Upper lobe of left lung (tissue), 4 donors: ENCODE measurements at regions not wholly inside any gene's neighbourhood (a gene's known extent, or its start where the extent isn't known, plus 50 kb on each side); places are given as distances from the start of the nearest gene placed in this dataset.

ENCODE experiments used
- EP300 ChIP-seq, 4 donors: sonication (generic); formaldehyde crosslinking; IDR thresholded peaks; one replicate each; pipeline ENCODE4 v1.5.1; 2017; ENCODE audit warnings: antibody characterized with exemption in 4 of 4, control low read depth in 2 of 4
- POLR2A ChIP-seq, 4 donors: fragments of 450-650 bp; IDR thresholded peaks; one replicate each; pipeline ENCODE4 v1.5.1; 2016 to 2017; ENCODE audit warnings: antibody characterized with exemption in 4 of 4, mild to moderate bottlenecking in 2 of 4
- TF ChIP-seq, protein P1 (sequence below), 6 experiments: fragments of 450-650 bp in 4 of 6; fragments of 200-600 bp in 2 of 6; sonication (generic) in 2 of 6; IDR thresholded peaks; one replicate each; pipeline ENCODE4 v1.5.1; 2016 to 2019; ENCODE audit warnings: antibody characterized with exemption in 6 of 6

DNA sequence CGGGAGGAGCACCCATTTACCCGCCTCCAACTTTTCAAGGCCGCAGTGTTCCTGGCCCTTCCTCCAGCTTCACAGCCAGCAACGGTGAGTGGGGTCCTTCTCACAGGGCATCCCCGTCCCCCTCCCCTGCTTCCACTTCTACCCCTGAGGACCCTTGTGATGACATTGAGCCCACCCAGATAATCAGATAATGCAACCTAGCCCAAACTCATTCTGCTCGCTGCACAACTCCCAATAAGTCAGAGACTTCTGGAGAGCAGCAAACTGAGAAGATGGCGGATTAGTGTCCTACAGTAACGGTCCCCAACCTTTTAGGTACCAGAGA, 74.5 kb downstream of the OAT start:
- TF ChIP-seq, protein P1, sequence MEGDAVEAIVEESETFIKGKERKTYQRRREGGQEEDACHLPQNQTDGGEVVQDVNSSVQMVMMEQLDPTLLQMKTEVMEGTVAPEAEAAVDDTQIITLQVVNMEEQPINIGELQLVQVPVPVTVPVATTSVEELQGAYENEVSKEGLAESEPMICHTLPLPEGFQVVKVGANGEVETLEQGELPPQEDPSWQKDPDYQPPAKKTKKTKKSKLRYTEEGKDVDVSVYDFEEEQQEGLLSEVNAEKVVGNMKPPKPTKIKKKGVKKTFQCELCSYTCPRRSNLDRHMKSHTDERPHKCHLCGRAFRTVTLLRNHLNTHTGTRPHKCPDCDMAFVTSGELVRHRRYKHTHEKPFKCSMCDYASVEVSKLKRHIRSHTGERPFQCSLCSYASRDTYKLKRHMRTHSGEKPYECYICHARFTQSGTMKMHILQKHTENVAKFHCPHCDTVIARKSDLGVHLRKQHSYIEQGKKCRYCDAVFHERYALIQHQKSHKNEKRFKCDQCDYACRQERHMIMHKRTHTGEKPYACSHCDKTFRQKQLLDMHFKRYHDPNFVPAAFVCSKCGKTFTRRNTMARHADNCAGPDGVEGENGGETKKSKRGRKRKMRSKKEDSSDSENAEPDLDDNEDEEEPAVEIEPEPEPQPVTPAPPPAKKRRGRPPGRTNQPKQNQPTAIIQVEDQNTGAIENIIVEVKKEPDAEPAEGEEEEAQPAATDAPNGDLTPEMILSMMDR (IDR thresholded peaks at IDR 0.05) = no peak
- TF ChIP-seq POLR2A (IDR thresholded peaks at IDR 0.05) (no peak), EP300 (IDR thresholded peaks at IDR 0.05) (no peak)
